RWPE2 (cell line): ENCODE measurements at regions not wholly inside any gene's neighbourhood (a gene's known extent, or its start where the extent isn't known, plus 50 kb on each side); places are given as distances from the start of the nearest gene placed in this dataset.
"Not testable (repeated sequence)": the region's sequence is repeated elsewhere in the genome, so short reads cannot be mapped to it uniquely, and the experiment has no call there.

Experiments used
- ATAC-seq: fragments of 200-7000 bp; cut with Tn5 transposase; 3 replicates; pipeline ENCODE4 v1.9.1; 2021; ENCODE audit warnings: low read depth
- DNase-seq: peaks from one replicate; pipeline ENCODE4 v3.0.0-alpha.2; 2020; ENCODE audit warnings: low spot score
- H3K27ac ChIP-seq: fragments of 450-650 bp; 2 replicates; pipeline ENCODE4 v1.5.1; 2017; ENCODE audit warnings: mild to moderate bottlenecking; ENCODE audit not compliant: poor library complexity, severe bottlenecking
- H3K27me3 ChIP-seq: fragments of 250-450 bp; sonication (Bioruptor Pico); 2 replicates; pipeline ENCODE4 v1.5.1; 2021; ENCODE audit warnings: mild to moderate bottlenecking, moderate library complexity; ENCODE audit not compliant: insufficient read depth, poor library complexity, severe bottlenecking
- H3K36me3 ChIP-seq: fragments of 250-450 bp; sonication (Bioruptor Pico); 2 replicates; pipeline ENCODE4 v1.5.1; 2020; ENCODE audit warnings: low read depth, mild to moderate bottlenecking, moderate library complexity
- H3K4me1 ChIP-seq: fragments of 250-450 bp; sonication (Bioruptor Pico); 2 replicates; pipeline ENCODE4 v1.5.1; 2021; ENCODE audit warnings: mild to moderate bottlenecking, moderate library complexity; ENCODE audit not compliant: insufficient read depth, poor library complexity, severe bottlenecking
- H3K4me3 ChIP-seq: fragments of 250-450 bp; sonication (Bioruptor Pico); 2 replicates; pipeline ENCODE4 v1.5.1; 2021; ENCODE audit warnings: mild to moderate bottlenecking, moderate library complexity; ENCODE audit not compliant: severe bottlenecking
- H3K9me3 ChIP-seq: fragments of 250-450 bp; sonication (Bioruptor Pico); 2 replicates; pipeline ENCODE4 v1.5.1; 2021; ENCODE audit warnings: mild to moderate bottlenecking, moderate library complexity; ENCODE audit not compliant: severe bottlenecking
- TF ChIP-seq, protein P1 (sequence below): fragments of 450-650 bp; IDR thresholded peaks from one replicate; pipeline ENCODE4 v1.5.1; 2017; ENCODE audit warnings: mild to moderate bottlenecking, moderate library complexity; ENCODE audit not compliant: poor library complexity, severe bottlenecking

DNA sequence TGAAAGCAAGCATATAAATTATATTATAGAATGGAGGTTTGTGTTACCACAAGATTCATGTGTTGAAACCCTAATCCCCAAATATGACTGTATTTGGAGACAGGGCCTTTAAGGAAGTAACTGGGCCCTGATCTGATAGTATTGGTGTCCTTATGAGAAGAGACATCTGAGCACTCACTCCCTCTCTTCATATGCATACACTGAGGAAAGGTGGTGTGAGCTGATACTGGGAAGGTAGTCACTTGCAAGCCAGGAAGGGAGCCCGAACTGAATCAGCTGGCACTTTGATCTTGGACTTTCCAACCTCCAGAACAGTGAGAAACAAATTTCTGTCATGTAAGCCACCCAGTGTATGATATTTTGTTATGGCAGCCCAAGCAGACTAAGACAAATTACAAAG is 66.9 kb upstream of the RHOBTB1 start:
- DNase-seq (no peak), ATAC-seq (no peak)
- H3K4me3 ChIP-seq, result no peak overlapping the region
- no peaks in the 10 kb centered on the region for H3K9me3 ChIP-seq
- no peak overlapping the region for H3K27ac ChIP-seq
- H3K27me3 ChIP-seq, result no peaks in the 10 kb centered on the region
- no peaks in the 10 kb centered on the region for H3K36me3 ChIP-seq
- TF ChIP-seq, protein P1, sequence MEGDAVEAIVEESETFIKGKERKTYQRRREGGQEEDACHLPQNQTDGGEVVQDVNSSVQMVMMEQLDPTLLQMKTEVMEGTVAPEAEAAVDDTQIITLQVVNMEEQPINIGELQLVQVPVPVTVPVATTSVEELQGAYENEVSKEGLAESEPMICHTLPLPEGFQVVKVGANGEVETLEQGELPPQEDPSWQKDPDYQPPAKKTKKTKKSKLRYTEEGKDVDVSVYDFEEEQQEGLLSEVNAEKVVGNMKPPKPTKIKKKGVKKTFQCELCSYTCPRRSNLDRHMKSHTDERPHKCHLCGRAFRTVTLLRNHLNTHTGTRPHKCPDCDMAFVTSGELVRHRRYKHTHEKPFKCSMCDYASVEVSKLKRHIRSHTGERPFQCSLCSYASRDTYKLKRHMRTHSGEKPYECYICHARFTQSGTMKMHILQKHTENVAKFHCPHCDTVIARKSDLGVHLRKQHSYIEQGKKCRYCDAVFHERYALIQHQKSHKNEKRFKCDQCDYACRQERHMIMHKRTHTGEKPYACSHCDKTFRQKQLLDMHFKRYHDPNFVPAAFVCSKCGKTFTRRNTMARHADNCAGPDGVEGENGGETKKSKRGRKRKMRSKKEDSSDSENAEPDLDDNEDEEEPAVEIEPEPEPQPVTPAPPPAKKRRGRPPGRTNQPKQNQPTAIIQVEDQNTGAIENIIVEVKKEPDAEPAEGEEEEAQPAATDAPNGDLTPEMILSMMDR, result no peak
- no peaks in the 10 kb centered on the region for H3K4me1 ChIP-seq

DNA sequence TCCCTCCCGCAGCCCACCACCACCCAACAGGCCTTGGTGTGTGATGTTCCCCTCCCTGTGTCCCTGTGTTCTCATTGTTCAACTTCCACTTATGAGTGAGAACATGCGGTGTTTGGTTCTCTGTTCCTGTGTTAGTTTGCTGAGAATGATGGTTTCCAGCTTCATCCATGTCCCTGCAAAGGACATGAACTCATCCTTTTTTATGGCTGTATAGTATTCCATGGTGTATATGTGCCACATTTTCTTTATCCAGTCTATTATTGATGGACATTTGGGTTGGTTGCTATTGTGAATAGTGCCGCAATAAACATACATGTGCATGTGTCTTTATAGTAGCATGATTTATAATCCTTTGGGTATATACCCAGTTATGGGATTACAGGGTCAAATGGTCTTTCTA is 59.1 kb upstream of the RHOBTB1 start:
- H3K4me1 ChIP-seq, H3K9me3 ChIP-seq, H3K36me3 ChIP-seq, H3K27me3 ChIP-seq, DNase-seq, ATAC-seq, H3K27ac ChIP-seq, H3K4me3 ChIP-seq: not testable (repeated sequence)

DNA sequence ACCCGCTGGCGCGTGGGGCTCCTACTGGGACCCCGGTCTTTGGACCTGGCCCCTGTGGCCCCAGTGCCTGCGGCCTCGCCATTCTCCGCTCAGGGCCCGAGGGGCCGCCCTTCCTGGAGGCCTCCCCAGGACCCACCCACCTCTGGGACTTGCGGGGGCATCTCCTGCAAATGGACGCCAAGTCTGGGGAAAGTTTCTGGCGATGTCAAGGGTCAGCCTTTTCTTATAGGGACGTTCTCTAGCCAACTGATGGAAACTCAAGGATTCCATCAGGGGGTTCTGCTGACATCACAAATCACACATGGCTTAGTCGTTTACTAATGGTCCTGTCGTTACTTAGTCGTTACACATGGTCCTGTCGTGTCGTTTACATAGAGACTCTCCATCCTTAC is 57.7 kb upstream of the RHOBTB1 start:
- Histone ChIP-seq H3K4me3 (peak overlapping the region; percentile 33), H3K4me1 (no peaks in the 10 kb centered on the region), H3K36me3 (no peaks in the 10 kb centered on the region), H3K9me3 (no peaks in the 10 kb centered on the region), H3K27me3 (no peaks in the 10 kb centered on the region), H3K27ac (no peak overlapping the region)
- TF ChIP-seq, protein P1, result no peak
- no peak for ATAC-seq
- no peak for DNase-seq

DNA sequence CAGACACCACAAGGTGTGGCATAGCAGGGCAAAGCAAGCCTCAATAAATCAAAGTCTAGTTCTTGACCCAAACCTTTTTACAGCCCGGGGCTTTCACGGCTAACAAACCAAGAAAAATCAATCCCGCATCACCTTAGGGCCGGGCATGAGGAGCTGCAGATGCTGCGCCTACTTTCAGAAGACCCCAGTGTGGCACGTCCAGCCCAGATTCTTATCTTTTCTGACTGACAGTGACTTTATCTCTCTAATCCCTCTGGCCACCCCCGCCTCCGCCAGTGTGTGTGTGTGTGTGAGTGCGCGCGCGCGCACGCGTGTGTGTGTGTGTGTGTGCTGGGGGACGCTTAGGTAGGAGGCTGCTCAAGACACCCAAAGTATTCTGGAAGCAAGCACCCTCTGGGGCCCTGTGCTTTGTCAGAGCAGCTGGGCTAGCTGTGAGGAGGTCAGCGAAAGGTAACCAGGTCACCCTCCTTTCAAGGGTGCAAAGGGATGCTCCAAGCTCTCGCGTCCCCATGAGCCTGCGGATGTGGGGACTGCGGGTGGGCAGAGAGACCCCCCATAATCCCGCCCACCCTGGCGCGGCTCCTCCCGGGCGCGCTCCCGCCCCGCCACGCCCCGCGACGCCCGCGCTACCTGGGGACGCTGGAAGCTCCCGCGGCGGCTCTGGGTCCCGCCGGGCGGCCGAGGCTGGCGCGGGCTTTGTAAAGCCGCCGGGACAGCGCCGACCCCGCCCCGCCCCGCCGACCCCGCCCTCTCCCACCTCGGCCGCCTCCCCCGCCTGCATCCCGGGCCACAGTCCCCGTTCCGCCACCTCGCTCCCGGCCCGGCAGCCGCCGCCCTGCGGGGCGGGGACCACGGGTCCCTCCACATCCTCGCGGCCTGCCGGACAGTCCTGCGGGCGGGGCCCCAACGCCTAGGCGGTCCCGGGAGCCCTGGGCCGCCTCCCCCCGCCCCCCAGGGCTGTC is 57.1 kb upstream of the RHOBTB1 start:
- H3K36me3 ChIP-seq, result no peaks in the 10 kb centered on the region
- ATAC-seq (peak; percentile 73), DNase-seq (no peak)
- TF ChIP-seq, protein P1, result no peak
- peak overlapping the region; percentile 33 for H3K4me3 ChIP-seq
- H3K9me3 ChIP-seq, result no peaks in the 10 kb centered on the region
- H3K27me3 ChIP-seq, result no peaks in the 10 kb centered on the region
- no peaks in the 10 kb centered on the region for H3K4me1 ChIP-seq
- no peak overlapping the region for H3K27ac ChIP-seq

DNA sequence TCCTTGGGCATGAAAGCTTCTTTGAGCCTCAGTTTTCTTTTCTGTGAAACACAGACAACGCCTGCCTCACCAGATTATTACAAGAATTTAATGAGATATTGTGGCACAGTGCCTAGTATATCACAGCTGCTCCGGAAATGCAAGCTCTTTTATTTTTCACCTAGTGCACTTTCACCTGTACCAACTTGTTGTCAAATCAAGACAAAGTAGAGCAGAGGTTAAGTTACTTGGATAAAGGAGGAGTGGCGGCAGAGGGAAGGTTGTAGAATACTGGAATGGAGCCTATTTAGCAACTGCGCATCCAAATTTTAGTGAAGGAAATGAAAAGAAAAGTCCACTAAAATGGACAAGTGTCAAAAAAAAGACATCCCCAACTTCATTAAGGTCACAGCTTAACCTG is 54.9 kb upstream of the RHOBTB1 start:
- no peaks in the 10 kb centered on the region for H3K36me3 ChIP-seq
- DNase-seq (no peak), ATAC-seq (no peak)
- no peaks in the 10 kb centered on the region for H3K27me3 ChIP-seq
- no peaks in the 10 kb centered on the region for H3K9me3 ChIP-seq
- H3K4me3 ChIP-seq, result no peak overlapping the region
- H3K4me1 ChIP-seq, result no peaks in the 10 kb centered on the region
- TF ChIP-seq, protein P1, result no peak
- H3K27ac ChIP-seq, result no peak overlapping the region
